HG03354 (cell line): ENCODE measurements at regions not wholly inside any gene's neighbourhood (a gene's known extent, or its start where the extent isn't known, plus 50 kb on each side); places are given as distances from the start of the nearest gene placed in this dataset.

Experiments used
- ATAC-seq: cut with Tn5 transposase; IDR thresholded peaks from one replicate; pipeline ENCODE4 v1.9.1; 2021; ENCODE audit warnings: mild to moderate bottlenecking; ENCODE audit not compliant: unreplicated experiment, poor library complexity, severe bottlenecking

GRCh38 chr1:88275259-88275862, 408.7 kb upstream of the PKN2 start:
- no peak for ATAC-seq

GRCh38 chr1:88276163-88276562, 407.9 kb upstream of the PKN2 start:
- no peak for ATAC-seq

- no peak for ATAC-seq
Observed at GRCh38 chr1:88284066-88284465, 400.0 kb upstream of the PKN2 start.

GRCh38 chr1:88284666-88285366, 399.3 kb upstream of the PKN2 start:
- ATAC-seq, result no peak

- ATAC-seq, result no peak
Observed at GRCh38 chr1:88286716-88287115, 397.4 kb upstream of the PKN2 start.

- no peak for ATAC-seq
Observed at GRCh38 chr1:88288571-88288970, 395.5 kb upstream of the PKN2 start.

- no peak for ATAC-seq
Observed at GRCh38 chr1:88289401-88290102, 394.5 kb upstream of the PKN2 start.

- ATAC-seq, result no peak
Observed at GRCh38 chr1:88291611-88292354, 392.3 kb upstream of the PKN2 start.

GRCh38 chr1:88293691-88294190, 390.3 kb upstream of the PKN2 start:
- ATAC-seq, result no peak

- no peak for ATAC-seq
Observed at GRCh38 chr1:88296227-88296626, 387.8 kb upstream of the PKN2 start.

- no peak for ATAC-seq
Observed at GRCh38 chr1:88296642-88297041, 387.4 kb upstream of the PKN2 start.

GRCh38 chr1:88298506-88298905, 385.6 kb upstream of the PKN2 start:
- no peak for ATAC-seq

- no peak for ATAC-seq
Observed at GRCh38 chr1:88300752-88301263, 383.3 kb upstream of the PKN2 start.

- no peak for ATAC-seq
Observed at GRCh38 chr1:88302843-88303486, 381.1 kb upstream of the PKN2 start.

- no peak for ATAC-seq
Observed at GRCh38 chr1:88311265-88311664, 372.8 kb upstream of the PKN2 start.

GRCh38 chr1:88311907-88312306, 372.2 kb upstream of the PKN2 start:
- ATAC-seq, result no peak

GRCh38 chr1:88317396-88317795, 366.7 kb upstream of the PKN2 start:
- no peak for ATAC-seq

GRCh38 chr1:88318740-88319139, 365.3 kb upstream of the PKN2 start:
- ATAC-seq, result no peak

- ATAC-seq, result no peak
Observed at GRCh38 chr1:88320291-88320690, 363.8 kb upstream of the PKN2 start.

- no peak for ATAC-seq
Observed at GRCh38 chr1:88321706-88322105, 362.4 kb upstream of the PKN2 start.
